ENCODE measurements at regions not wholly inside any gene's neighbourhood (a gene's known extent, or its start where the extent isn't known, plus 50 kb on each side); places are given as distances from the start of the nearest gene placed in this dataset.

- no peak for TF ChIP-seq CTCF (IDR thresholded peaks at IDR 0.05)
- no peak overlapping the region for H3K4me3 ChIP-seq
- no peak for DNase-seq (ENCODE audit: low spot score)
Observed at GRCh38 chr7:25356534-25357151, 128.4 kb upstream of the NPVF start.

GRCh38 chr7:25358926-25359325 lies 130.6 kb upstream of the NPVF start:
- no peak for DNase-seq (ENCODE audit: low spot score)
- Histone ChIP-seq H3K27ac (no peak overlapping the region), H3K4me3 (no peak overlapping the region)
- no peak for TF ChIP-seq CTCF (IDR thresholded peaks at IDR 0.05)

More at GRCh38 chr7:25356534-25357151, 128.4 kb upstream of the NPVF start:
- H3K27ac ChIP-seq = no peak overlapping the region

GRCh38 chr7:25359471-25360059 lies 131.3 kb upstream of the NPVF start:
- no peak for TF ChIP-seq CTCF (IDR thresholded peaks at IDR 0.05)
- no peak overlapping the region for H3K4me3 ChIP-seq
- DNase-seq (ENCODE audit: low spot score) = no peak
- no peak overlapping the region for H3K27ac ChIP-seq

DNA sequence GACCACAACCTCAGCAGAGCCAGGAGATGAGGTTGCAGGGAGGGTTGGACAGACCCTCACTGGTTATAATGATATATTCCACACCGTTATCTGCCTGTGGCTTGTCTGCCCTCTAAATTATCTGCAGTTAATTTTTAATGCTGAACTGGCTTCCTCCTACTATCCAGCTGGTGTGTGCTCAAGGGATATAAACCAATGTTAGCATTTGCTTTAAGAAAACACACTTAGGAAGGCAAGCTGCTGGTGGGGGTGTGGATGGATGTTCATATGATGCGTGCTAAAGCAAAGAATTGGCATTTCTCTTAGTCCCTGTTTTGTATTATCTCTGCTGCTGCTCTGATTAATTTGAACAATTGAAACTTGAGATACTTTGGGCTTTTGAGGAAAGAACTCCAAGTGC lies 132.2 kb upstream of the NPVF start:
- Histone ChIP-seq H3K27ac (no peak overlapping the region), H3K4me3 (no peak overlapping the region)
- DNase-seq (ENCODE audit: low spot score) = no peak
- TF ChIP-seq CTCF (IDR thresholded peaks at IDR 0.05) = no peak

- H3K27ac ChIP-seq = no peak overlapping the region
- H3K4me3 ChIP-seq = no peak overlapping the region
- DNase-seq (ENCODE audit: low spot score) = no peak
- no peak for TF ChIP-seq CTCF (IDR thresholded peaks at IDR 0.05)
Observed at GRCh38 chr7:25361387-25361786, 133.1 kb upstream of the NPVF start.

GRCh38 chr7:25361863-25362262 lies 133.6 kb upstream of the NPVF start:
- no peak for DNase-seq (ENCODE audit: low spot score)
- TF ChIP-seq CTCF (IDR thresholded peaks at IDR 0.05) = no peak
- Histone ChIP-seq H3K27ac (no peak overlapping the region), H3K4me3 (no peak overlapping the region)

- DNase-seq (ENCODE audit: low spot score) = no peak
- no peak overlapping the region for H3K4me3 ChIP-seq
- TF ChIP-seq CTCF (IDR thresholded peaks at IDR 0.05) = no peak
- no peak overlapping the region for H3K27ac ChIP-seq
Observed at GRCh38 chr7:25368599-25369201, 140.4 kb upstream of the NPVF start.
